T-cell (primary cell): ENCODE measurements at regions not wholly inside any gene's neighbourhood (a gene's known extent, or its start where the extent isn't known, plus 50 kb on each side); places are given as distances from the start of the nearest gene placed in this dataset.

Experiments
- ATAC-seq, 4 experiments: fragments of 200-7000 bp in 3 of 4; fragments of 150-1000 bp in 1 of 4; cut with Tn5 transposase; replicated peaks in 1 of 4; 1 replicate in 3 of 4; 2 replicates in 1 of 4; pipeline ENCODE4 v1.10.0; 2021; ENCODE audit warnings: moderate library complexity in 3 of 4, mild to moderate bottlenecking in 2 of 4, moderate number of reproducible peaks in 1 of 4
- CTCF ChIA-PET, 2 donors: fragments of 300-600 bp; sonication (Branson Sonifier 250); formaldehyde crosslinking; loops; one replicate each; lab custom pipeline; 2022; ENCODE audit warnings: antibody characterized with exemption in 2 of 2; lab: Charles Lee
- POLR2A ChIA-PET, 2 donors: fragments of 300-600 bp; sonication (Branson Sonifier 250); formaldehyde crosslinking; loops; one replicate each; lab custom pipeline; 2022; ENCODE audit warnings: antibody characterized with exemption in 2 of 2; lab: Charles Lee
- DNase-seq, 35 experiments: peaks; one replicate each; pipeline versions ENCODE4 v3.0.0 to v3.0.0-alpha.2; 2013 to 2023
- H3K27ac ChIP-seq: one replicate; pipeline ENCODE4 v1.5.1; 2013; ENCODE audit warnings: low read length
- H3K27me3 ChIP-seq, 2 experiments: replicated peaks in 1 of 2; 1 replicate in 1 of 2; 2 replicates in 1 of 2; pipeline versions ENCODE4 v1.6.1 to v1.7.0; 2013; ENCODE audit warnings: low read length in 1 of 2, mixed read lengths in 1 of 2; ENCODE audit not compliant: control insufficient read depth in 2 of 2, insufficient read depth in 2 of 2; ENCODE audit errors: extremely low read depth in 1 of 2
- H3K36me3 ChIP-seq, 2 donors: 1 replicate in 1 of 2; 2 replicates in 1 of 2; pipeline versions ENCODE4 v1.6.1 to v1.7.0; 2013; ENCODE audit warnings: low read length in 1 of 2; ENCODE audit not compliant: control insufficient read depth in 2 of 2, insufficient read depth in 1 of 2; ENCODE audit errors: extremely low read depth in 1 of 2
- H3K4me1 ChIP-seq, 2 experiments: 1 replicate in 1 of 2; 2 replicates in 1 of 2; pipeline versions ENCODE4 v1.6.1 to v1.7.0; 2013; ENCODE audit warnings: low read length in 2 of 2, mixed read lengths in 1 of 2; ENCODE audit not compliant: insufficient read depth in 2 of 2, control insufficient read depth in 1 of 2; ENCODE audit errors: extremely low read depth in 1 of 2
- H3K4me3 ChIP-seq, 2 donors: 1 replicate in 1 of 2; 2 replicates in 1 of 2; pipeline versions ENCODE4 v1.5.1 to v1.7.0; 2013; ENCODE audit warnings: mild to moderate bottlenecking in 2 of 2, low read length in 1 of 2, moderate library complexity in 1 of 2; ENCODE audit not compliant: control insufficient read depth in 1 of 2; ENCODE audit errors: extremely low read depth in 1 of 2
- H3K9me3 ChIP-seq: 2 replicates; pipeline ENCODE4 v1.7.0; 2013
- H3K27ac Mint-ChIP-seq, 2 donors: one replicate each; pipeline ENCODE4 v1.8.0; 2020 to 2021; ENCODE audit warnings: mild to moderate bottlenecking in 2 of 2, mixed read lengths in 2 of 2
- H3K27me3 Mint-ChIP-seq, 2 donors: one replicate each; pipeline ENCODE4 v1.8.0; 2021 to 2022; ENCODE audit warnings: mixed read lengths in 2 of 2
- H3K36me3 Mint-ChIP-seq: one replicate; pipeline ENCODE4 v1.8.0; 2021; ENCODE audit warnings: mixed read lengths
- H3K4me1 Mint-ChIP-seq, 3 donors: one replicate each; pipeline ENCODE4 v1.8.0; 2020 to 2022; ENCODE audit warnings: mixed read lengths in 3 of 3, mild to moderate bottlenecking in 1 of 3
- H3K4me3 Mint-ChIP-seq, 3 donors: one replicate each; pipeline ENCODE4 v1.8.0; 2020 to 2022; ENCODE audit warnings: mild to moderate bottlenecking in 3 of 3, mixed read lengths in 3 of 3, moderate library complexity in 3 of 3
- H3K9me3 Mint-ChIP-seq, 3 donors: one replicate each; pipeline ENCODE4 v1.8.0; 2020 to 2022; ENCODE audit warnings: mixed read lengths in 3 of 3
- WGBS: methylation state at CpG from one replicate; pipeline ENCODE4 v1.1.5; 2013; ENCODE audit warnings: missing lambda C conversion rate; ENCODE audit not compliant: insufficient coverage; 5-methylcytosine and 5-hydroxymethylcytosine counted together

- H3K4me3 ChIP-seq = no peak overlapping the region
Observed at GRCh38 chr22:44592824-44593148, 94.8 kb upstream of the RTL6 start.

GRCh38 chr22:44592126-44592823 lies 94.2 kb upstream of the RTL6 start:
- ChIA-PET POLR2A (no interaction called here), CTCF (no interaction called here)
- Histone ChIP-seq H3K27ac (no peak overlapping the region), H3K4me1 (peaks cover 0 to 3% of the 10 kb centered on the region in 2 experiments), H3K27me3 (peaks cover 0 to 63% of the 10 kb centered on the region in 2 experiments), H3K36me3 (no peaks in the 10 kb centered on the region), H3K9me3 (no peaks in the 10 kb centered on the region), H3K4me3 (no peak overlapping the region)
- Mint-ChIP-seq H3K27ac (no peak overlapping the region), H3K36me3 (no peaks in the 10 kb centered on the region), H3K4me1 (peaks cover 0 to 5% (median 2%) of the 10 kb centered on the region in 3 donors), H3K4me3 (no peak overlapping the region), H3K9me3 (no peaks in the 10 kb centered on the region), H3K27me3 (peaks cover 20 to 40% of the 10 kb centered on the region in 2 donors)
- no peak for DNase-seq
- WGBS = 59% methylated on average over 4 of the region's 10 CpGs
- no peak for ATAC-seq

More at GRCh38 chr22:44592824-44593148, 94.8 kb upstream of the RTL6 start:
- Histone ChIP-seq H3K27ac (no peak overlapping the region), H3K36me3 (no peaks in the 10 kb centered on the region), H3K4me1 (peaks cover 0 to 3% of the 10 kb centered on the region in 2 experiments), H3K27me3 (peaks cover 0 to 63% of the 10 kb centered on the region in 2 experiments), H3K9me3 (no peaks in the 10 kb centered on the region)
- Mint-ChIP-seq H3K27me3 (peaks cover 15 to 36% of the 10 kb centered on the region in 2 donors), H3K4me1 (peaks cover 0 to 5% (median 2%) of the 10 kb centered on the region in 3 donors), H3K4me3 (no peak overlapping the region), H3K9me3 (no peaks in the 10 kb centered on the region), H3K27ac (no peak overlapping the region), H3K36me3 (no peaks in the 10 kb centered on the region)
- WGBS = no CpG with 5 or more reads among the region's 5 CpGs
- ATAC-seq = no peak
- CTCF ChIA-PET = no interaction called here
- POLR2A ChIA-PET = no interaction called here
- DNase-seq = no peak

GRCh38 chr22:44591146-44591790 lies 93.2 kb upstream of the RTL6 start:
- DNase-seq = no peak
- 89% methylated on average over 14 of the region's 19 CpGs for WGBS

GRCh38 chr22:44590291-44590690 lies 92.3 kb upstream of the RTL6 start:
- H3K27ac Mint-ChIP-seq = no peak overlapping the region

More at GRCh38 chr22:44591146-44591790, 93.2 kb upstream of the RTL6 start:
- Histone ChIP-seq H3K36me3 (no peaks in the 10 kb centered on the region), H3K27me3 (peaks cover 0 to 61% of the 10 kb centered on the region in 2 experiments), H3K4me1 (peaks cover 0 to 10% of the 10 kb centered on the region in 2 experiments), H3K9me3 (no peaks in the 10 kb centered on the region), H3K4me3 (no peak overlapping the region), H3K27ac (no peak overlapping the region)
- peaks cover 28 to 47% of the 10 kb centered on the region in 2 donors for H3K27me3 Mint-ChIP-seq
- no peaks in the 10 kb centered on the region for H3K9me3 Mint-ChIP-seq
- H3K36me3 Mint-ChIP-seq = no peaks in the 10 kb centered on the region
- H3K4me1 Mint-ChIP-seq = peaks cover 6 to 7% (median 6%) of the 10 kb centered on the region in 3 donors
- H3K27ac Mint-ChIP-seq = no peak overlapping the region
- POLR2A ChIA-PET = no interaction called here
- ATAC-seq = no peak
- CTCF ChIA-PET = no interaction called here
- H3K4me3 Mint-ChIP-seq = no peak overlapping the region

GRCh38 chr22:44589831-44590230 lies 91.8 kb upstream of the RTL6 start:
- DNase-seq = no peak
- POLR2A ChIA-PET = no interaction called here
- Mint-ChIP-seq H3K9me3 (no peaks in the 10 kb centered on the region), H3K27me3 (peaks cover 37 to 48% of the 10 kb centered on the region in 2 donors), H3K4me1 (peaks cover 2 to 6% (median 5%) of the 10 kb centered on the region in 3 donors), H3K36me3 (no peaks in the 10 kb centered on the region), H3K27ac (no peak overlapping the region), H3K4me3 (no peak overlapping the region)
- no peaks in the 10 kb centered on the region for H3K36me3 ChIP-seq
- no peak overlapping the region for H3K27ac ChIP-seq
- H3K27me3 ChIP-seq = peaks cover 0 to 59% of the 10 kb centered on the region in 2 experiments
- no peak overlapping the region for H3K4me3 ChIP-seq
- CTCF ChIA-PET = no interaction called here
- H3K9me3 ChIP-seq = no peaks in the 10 kb centered on the region
- no peak for ATAC-seq
- 80% methylated on average over 5 of the region's 5 CpGs for WGBS
- peaks cover 0 to 7% of the 10 kb centered on the region in 2 experiments for H3K4me1 ChIP-seq

More at GRCh38 chr22:44590291-44590690, 92.3 kb upstream of the RTL6 start:
- Histone ChIP-seq H3K4me1 (peaks cover 0 to 7% of the 10 kb centered on the region in 2 experiments), H3K36me3 (no peaks in the 10 kb centered on the region), H3K4me3 (no peak overlapping the region), H3K27ac (no peak overlapping the region), H3K9me3 (no peaks in the 10 kb centered on the region), H3K27me3 (peaks cover 0 to 61% of the 10 kb centered on the region in 2 experiments)
- Mint-ChIP-seq H3K27me3 (peaks cover 35 to 47% of the 10 kb centered on the region in 2 donors), H3K4me1 (peaks cover 2 to 6% (median 6%) of the 10 kb centered on the region in 3 donors), H3K4me3 (no peak overlapping the region), H3K36me3 (no peaks in the 10 kb centered on the region), H3K9me3 (no peaks in the 10 kb centered on the region)
- ATAC-seq (no peak), DNase-seq (no peak)
- ChIA-PET CTCF (no interaction called here), POLR2A (no interaction called here)
- 85% methylated on average over 9 of the region's 13 CpGs for WGBS

GRCh38 chr22:44588348-44588747 lies 90.3 kb upstream of the RTL6 start:
- POLR2A ChIA-PET = no interaction called here
- Mint-ChIP-seq H3K36me3 (no peaks in the 10 kb centered on the region), H3K9me3 (no peaks in the 10 kb centered on the region), H3K4me3 (no peak overlapping the region), H3K27ac (no peak overlapping the region), H3K27me3 (peaks cover 37 to 45% of the 10 kb centered on the region in 2 donors), H3K4me1 (peaks cover 2 to 6% (median 4%) of the 10 kb centered on the region in 3 donors)
- no peak for DNase-seq
- peaks cover 0 to 63% of the 10 kb centered on the region in 2 experiments for H3K27me3 ChIP-seq
- peaks cover 0 to 7% of the 10 kb centered on the region in 2 experiments for H3K4me1 ChIP-seq
- CTCF ChIA-PET = interaction anchor here in 1 of 2 donors (0.7 kb wide), 1 partner anchor 8 kb away, joined by 4 read pairs; no protein-coding TSS in a partner anchor
- no peaks in the 10 kb centered on the region for H3K36me3 ChIP-seq
- H3K4me3 ChIP-seq = no peak overlapping the region
- 95% methylated on average over 4 of the region's 14 CpGs for WGBS
- no peak overlapping the region for H3K27ac ChIP-seq
- no peak for ATAC-seq
- no peaks in the 10 kb centered on the region for H3K9me3 ChIP-seq
